AG09319 (cell line): ENCODE measurements at regions not wholly inside any gene's neighbourhood (a gene's known extent, or its start where the extent isn't known, plus 50 kb on each side); places are given as distances from the start of the nearest gene placed in this dataset.

ENCODE experiments used
- DNase-seq: peaks from one replicate; pipeline ENCODE4 v3.0.0-alpha.2; 2010; ENCODE audit warnings: low read depth; ENCODE audit errors: extremely low read depth
- TF ChIP-seq, protein P1 (sequence below): IDR thresholded peaks from 2 replicates; pipeline ENCODE4 v1.5.1; 2011; ENCODE audit warnings: low read depth, mild to moderate bottlenecking, inconsistent platforms, low read length, moderate library complexity

DNA sequence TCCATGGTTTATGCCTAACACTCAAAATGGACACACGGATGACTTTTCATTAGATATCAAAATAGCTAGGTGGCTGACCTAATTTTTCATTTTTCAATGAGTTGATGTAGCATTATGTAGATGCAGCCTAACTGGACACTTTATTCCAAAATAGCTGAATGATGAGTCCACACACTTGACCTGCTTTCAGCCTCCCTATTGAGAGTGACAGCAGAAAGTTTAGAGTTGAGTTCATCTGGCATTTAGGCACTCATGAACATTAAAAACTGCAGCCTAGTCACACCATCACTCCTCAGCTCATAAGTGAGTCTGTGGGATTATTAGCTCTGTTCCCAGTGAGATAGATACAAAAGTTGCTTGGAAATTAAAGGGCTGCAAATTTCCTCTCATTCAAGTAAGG, 307.3 kb upstream of the PRKD1 start:
- TF ChIP-seq, protein P1, sequence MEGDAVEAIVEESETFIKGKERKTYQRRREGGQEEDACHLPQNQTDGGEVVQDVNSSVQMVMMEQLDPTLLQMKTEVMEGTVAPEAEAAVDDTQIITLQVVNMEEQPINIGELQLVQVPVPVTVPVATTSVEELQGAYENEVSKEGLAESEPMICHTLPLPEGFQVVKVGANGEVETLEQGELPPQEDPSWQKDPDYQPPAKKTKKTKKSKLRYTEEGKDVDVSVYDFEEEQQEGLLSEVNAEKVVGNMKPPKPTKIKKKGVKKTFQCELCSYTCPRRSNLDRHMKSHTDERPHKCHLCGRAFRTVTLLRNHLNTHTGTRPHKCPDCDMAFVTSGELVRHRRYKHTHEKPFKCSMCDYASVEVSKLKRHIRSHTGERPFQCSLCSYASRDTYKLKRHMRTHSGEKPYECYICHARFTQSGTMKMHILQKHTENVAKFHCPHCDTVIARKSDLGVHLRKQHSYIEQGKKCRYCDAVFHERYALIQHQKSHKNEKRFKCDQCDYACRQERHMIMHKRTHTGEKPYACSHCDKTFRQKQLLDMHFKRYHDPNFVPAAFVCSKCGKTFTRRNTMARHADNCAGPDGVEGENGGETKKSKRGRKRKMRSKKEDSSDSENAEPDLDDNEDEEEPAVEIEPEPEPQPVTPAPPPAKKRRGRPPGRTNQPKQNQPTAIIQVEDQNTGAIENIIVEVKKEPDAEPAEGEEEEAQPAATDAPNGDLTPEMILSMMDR: no peak
- no peak for DNase-seq

DNA sequence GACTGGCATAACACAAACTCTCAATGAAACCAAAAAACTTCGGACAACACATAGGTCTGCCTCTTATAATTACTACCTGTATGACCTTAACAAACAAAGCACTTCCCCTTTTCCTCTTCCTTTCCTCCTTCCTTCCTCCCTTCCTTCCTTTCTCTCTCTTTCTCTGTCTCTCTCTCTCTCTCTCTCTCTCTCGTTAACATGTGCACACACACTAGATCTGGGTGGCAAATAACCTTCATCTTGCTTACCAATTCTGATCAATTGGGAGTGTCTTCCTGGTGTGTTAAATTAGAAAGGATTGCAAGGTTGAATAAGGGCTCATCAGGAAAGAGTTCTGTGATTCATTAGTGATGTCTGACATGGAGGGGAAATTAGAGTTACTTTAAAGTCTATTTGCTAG, 307.8 kb upstream of the PRKD1 start:
- TF ChIP-seq, protein P1: no peak
- no peak for DNase-seq

DNA sequence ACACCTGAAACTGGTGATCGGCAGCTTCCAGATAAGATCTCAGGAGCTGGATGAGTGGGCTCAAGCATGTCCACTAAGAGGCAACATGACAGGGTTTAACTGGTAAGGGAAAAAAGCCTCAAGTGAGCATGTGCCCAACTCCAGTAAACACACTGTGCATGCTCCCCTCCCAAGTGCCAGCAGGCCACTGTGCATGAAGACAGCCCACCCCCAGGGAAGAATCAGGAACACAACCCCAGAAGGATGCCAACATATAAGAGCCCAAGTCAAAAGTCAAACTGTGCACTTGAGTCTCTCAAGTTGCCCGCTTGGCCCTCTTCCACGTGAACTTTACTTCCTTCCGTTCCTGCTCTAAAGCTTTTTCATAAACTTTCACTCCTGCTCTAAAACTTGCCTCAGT, 311.3 kb upstream of the PRKD1 start:
- TF ChIP-seq, protein P1: no peak
- no peak for DNase-seq

DNA sequence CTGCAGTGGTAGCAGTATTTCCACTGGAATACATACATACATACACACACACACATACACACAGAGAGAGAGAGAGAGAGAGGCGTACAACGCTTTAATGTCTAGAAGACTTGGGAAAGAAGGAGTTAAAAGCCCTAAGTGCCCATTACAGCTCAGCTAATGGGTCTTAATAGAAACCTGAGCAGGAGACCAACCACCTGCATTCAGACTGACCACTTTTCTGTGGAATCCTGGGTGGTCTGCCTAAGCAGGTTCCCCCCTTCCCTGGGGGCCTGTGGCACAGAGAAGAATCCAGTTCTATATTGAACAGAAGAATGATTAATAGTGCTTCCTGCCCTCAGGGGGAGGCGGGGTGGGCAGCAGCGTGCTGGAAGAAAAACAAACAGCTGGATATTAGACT, 312.4 kb upstream of the PRKD1 start:
- no peak for DNase-seq
- TF ChIP-seq, protein P1: no peak

DNA sequence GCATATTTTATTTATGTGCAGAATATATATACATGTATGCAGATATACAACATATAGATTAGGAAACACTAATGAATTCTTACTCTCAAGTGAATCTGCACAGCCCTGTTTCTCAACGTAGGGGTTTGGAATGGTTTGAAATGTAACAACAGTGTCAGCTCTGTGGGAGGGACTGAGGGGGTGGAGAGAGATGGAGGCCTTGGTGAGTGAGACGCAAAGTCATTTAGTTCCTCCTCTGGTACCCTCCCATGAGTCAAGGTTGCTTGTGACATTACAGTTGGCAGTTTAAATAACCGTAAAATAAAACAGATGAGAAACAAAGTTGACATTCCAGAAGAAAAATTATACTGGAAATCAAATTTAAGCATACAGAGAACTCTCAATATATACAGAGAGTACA, 313.0 kb upstream of the PRKD1 start:
- TF ChIP-seq, protein P1: no peak
- no peak for DNase-seq

DNA sequence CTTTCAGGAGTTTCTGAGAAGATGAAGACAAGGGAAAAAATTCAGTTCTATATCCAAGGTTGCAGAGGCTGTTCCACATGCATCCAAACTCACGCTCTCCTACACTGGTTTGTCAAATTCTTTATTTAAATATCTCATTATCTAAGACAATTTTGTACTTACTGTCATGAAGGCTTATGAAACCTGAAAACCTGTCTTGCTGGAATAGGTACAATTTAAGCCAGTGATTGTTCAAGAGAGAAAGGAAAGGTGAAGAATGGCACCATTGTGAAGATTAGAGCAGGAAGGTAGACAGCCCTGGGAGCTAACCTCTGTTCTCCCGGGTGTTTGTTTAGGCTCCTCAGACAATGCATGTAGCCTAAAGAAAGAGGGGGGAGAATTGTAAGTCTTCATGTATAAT, 315.1 kb upstream of the PRKD1 start:
- no peak for DNase-seq
- TF ChIP-seq, protein P1: no peak

DNA sequence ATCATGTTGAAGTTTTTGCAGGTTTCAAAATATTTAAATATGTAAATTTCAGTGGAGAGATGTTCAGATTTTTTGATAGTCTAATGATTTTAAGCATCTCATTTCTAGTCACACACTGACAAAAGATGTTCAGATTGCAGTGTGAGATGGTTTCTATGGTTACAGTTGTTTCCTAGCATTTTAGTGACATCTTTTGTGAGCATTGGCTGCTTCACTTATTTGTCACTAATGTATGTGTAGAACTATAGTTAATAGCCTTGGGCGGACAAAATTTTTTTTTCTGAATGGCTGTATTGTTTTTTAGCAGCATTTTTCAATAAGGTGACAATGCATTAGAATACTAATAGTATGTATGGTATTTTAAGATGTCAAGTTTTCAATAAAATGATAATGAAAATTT, 315.6 kb upstream of the PRKD1 start:
- no peak for DNase-seq
- TF ChIP-seq, protein P1: no peak
